ENCODE measurements at regions not wholly inside any gene's neighbourhood (a gene's known extent, or its start where the extent isn't known, plus 50 kb on each side); places are given as distances from the start of the nearest gene placed in this dataset.

DNA sequence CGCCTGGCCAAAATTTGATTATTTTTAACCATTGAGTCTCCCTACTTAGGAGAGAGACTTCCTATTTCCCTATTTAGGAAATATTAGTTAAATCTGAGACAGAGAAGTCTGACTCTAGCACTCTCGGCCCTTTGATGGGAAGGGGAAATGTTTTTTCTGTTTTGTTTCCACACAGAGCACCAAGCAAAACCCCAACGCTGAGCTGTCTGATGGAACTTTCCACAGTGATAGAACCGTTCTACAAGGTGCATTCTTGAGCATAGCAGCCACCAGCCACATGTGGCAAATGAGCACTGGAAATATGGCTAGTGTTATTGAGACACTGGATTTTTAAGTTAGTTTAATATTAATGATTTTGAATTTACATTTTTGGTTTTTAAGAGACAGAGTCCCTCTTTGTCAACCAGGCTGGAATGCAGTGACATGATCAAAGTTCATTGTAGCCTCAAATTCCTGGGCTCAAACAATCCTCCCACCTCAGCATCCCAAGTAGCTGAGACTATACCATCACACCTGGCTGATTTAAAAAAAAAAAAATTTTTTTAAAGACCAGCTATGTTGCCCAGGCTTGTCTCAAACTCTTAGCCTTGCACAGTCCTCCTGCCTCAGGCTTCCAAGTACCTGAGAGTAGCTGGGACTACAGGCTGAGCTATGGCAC is 77.3 kb upstream of the GALNT2 start:
- TF ChIP-seq POLR2A (IDR thresholded peaks at IDR 0.05), result no peak
- TF ChIP-seq CTCF (IDR thresholded peaks at IDR 0.05), result no peak
- intact Hi-C loops (cut with DNase I; ENCODE audit: low total_unique reads), result no loop called here

GRCh38 chr1:229990326-229990725 is 76.7 kb upstream of the GALNT2 start:
- H3K9me3 ChIP-seq, result no peaks in the 10 kb centered on the region
- no peak for TF ChIP-seq POLR2A (IDR thresholded peaks at IDR 0.05)
- TF ChIP-seq CTCF (IDR thresholded peaks at IDR 0.05), result no peak
- H3K4me1 ChIP-seq, result no peaks in the 10 kb centered on the region
- no peak overlapping the region for H3K4me3 ChIP-seq
- no peak overlapping the region for H3K27ac ChIP-seq
- no peaks in the 10 kb centered on the region for H3K36me3 ChIP-seq
- H3K27me3 ChIP-seq, result no peaks in the 10 kb centered on the region
- intact Hi-C loops (cut with DNase I; ENCODE audit: low total_unique reads), result no loop called here
- no peak for DNase-seq

More for the DNA sequence above, 77.3 kb upstream of the GALNT2 start:
- no peak overlapping the region for H3K4me3 ChIP-seq
- no peaks in the 10 kb centered on the region for H3K36me3 ChIP-seq
- no peak for DNase-seq
- H3K9me3 ChIP-seq, result no peaks in the 10 kb centered on the region
- H3K27me3 ChIP-seq, result no peaks in the 10 kb centered on the region
- H3K27ac ChIP-seq, result no peak overlapping the region
- H3K4me1 ChIP-seq, result no peaks in the 10 kb centered on the region

- no peak for TF ChIP-seq POLR2A (IDR thresholded peaks at IDR 0.05)
- no peak for TF ChIP-seq CTCF (IDR thresholded peaks at IDR 0.05)
- H3K36me3 ChIP-seq, result no peaks in the 10 kb centered on the region
Observed at GRCh38 chr1:229991104-229991513, 75.9 kb upstream of the GALNT2 start.

DNA sequence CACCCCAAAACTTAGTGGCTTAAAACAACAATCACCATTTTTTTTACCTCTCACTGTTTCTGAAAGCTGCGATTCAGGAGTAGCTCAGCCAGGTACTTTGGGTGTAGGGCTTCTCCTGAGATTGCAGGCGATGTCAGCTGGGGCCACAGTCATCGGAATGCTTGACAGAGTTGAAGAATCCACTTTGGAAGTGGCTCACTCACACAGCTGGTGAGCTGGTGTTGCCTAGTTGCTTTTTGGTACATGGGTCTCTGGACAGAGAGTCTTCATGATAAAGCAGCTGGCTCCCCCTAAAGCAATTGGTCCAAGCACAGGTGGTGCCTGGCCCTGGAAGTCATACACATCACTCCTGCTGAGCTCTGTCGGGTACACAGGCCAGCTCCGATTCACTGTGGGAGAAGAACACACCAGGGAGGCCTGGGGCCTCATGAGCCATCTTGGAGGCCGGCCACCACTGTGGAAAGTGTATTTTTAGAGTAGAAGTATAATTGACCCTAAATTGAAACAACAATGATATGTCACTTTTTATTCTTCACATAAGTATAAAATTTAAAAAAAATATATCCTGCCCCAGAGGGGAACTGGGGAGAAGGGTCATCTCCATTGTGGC is 75.2 kb upstream of the GALNT2 start:
- no peaks in the 10 kb centered on the region for H3K9me3 ChIP-seq
- H3K27me3 ChIP-seq, result no peaks in the 10 kb centered on the region
- H3K4me1 ChIP-seq, result no peaks in the 10 kb centered on the region
- H3K4me3 ChIP-seq, result no peak overlapping the region
- TF ChIP-seq CTCF (IDR thresholded peaks at IDR 0.05) (no peak), POLR2A (IDR thresholded peaks at IDR 0.05) (no peak)
- intact Hi-C loops (cut with DNase I; ENCODE audit: low total_unique reads), result no loop called here
- no peak for DNase-seq
- no peak overlapping the region for H3K27ac ChIP-seq
- H3K36me3 ChIP-seq, result no peaks in the 10 kb centered on the region

More at GRCh38 chr1:229991104-229991513, 75.9 kb upstream of the GALNT2 start:
- DNase-seq, result no peak
- intact Hi-C loops (cut with DNase I; ENCODE audit: low total_unique reads), result no loop called here
- H3K4me3 ChIP-seq, result no peak overlapping the region
- no peak overlapping the region for H3K27ac ChIP-seq
- H3K27me3 ChIP-seq, result no peaks in the 10 kb centered on the region
- H3K4me1 ChIP-seq, result no peaks in the 10 kb centered on the region
- H3K9me3 ChIP-seq, result no peaks in the 10 kb centered on the region

DNA sequence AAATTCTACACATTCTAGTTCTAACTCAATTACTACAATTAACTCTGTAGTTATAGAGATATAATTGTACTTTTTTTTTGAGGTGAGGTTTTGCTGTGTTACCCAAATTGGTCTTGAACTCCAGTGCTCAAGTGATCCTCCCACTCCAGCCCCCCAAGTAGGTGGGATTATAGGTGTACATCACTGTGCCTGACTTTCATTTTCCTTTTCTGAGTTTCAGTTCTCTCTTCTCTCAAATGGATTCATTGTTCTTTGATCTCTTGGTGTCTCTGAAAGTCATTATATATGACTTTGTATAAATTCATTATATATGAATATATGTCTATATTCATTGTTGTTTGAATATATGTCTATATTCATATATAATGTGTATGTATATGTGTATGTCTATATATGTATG is 74.0 kb upstream of the GALNT2 start:
- Histone ChIP-seq H3K9me3 (no peaks in the 10 kb centered on the region), H3K36me3 (no peaks in the 10 kb centered on the region), H3K27ac (no peak overlapping the region), H3K27me3 (no peaks in the 10 kb centered on the region), H3K4me1 (no peaks in the 10 kb centered on the region), H3K4me3 (no peak overlapping the region)
- TF ChIP-seq CTCF (IDR thresholded peaks at IDR 0.05) (no peak), POLR2A (IDR thresholded peaks at IDR 0.05) (no peak)
- DNase-seq, result no peak
- intact Hi-C loops (cut with DNase I; ENCODE audit: low total_unique reads), result no loop called here

Data from uterus (tissue), 3 donors.